Stomach (tissue), 8 donors: ENCODE measurements at regions not wholly inside any gene's neighbourhood (a gene's known extent, or its start where the extent isn't known, plus 50 kb on each side); places are given as distances from the start of the nearest gene placed in this dataset.

Experiments used
- DNase-seq, 2 donors: peaks; one replicate each; pipeline versions ENCODE4 v3.0.0 to v3.0.0-alpha.2; 2013 to 2019
- H3K27ac ChIP-seq, 5 donors: fragments of 200-600 bp in 4 of 5; sonication (generic) in 4 of 5; one replicate each; pipeline ENCODE4 v1.5.1; 2013 to 2019; ENCODE audit warnings: mild to moderate bottlenecking in 1 of 5, moderate library complexity in 1 of 5
- H3K27me3 ChIP-seq, 3 donors: fragments of 200-600 bp; sonication (generic); one replicate each; pipeline ENCODE4 v1.5.1; 2017 to 2019; ENCODE audit warnings: mixed run types in 1 of 3
- H3K36me3 ChIP-seq, 4 donors: fragments of 200-600 bp; sonication (generic); 1 replicate in 3 of 4; 2 replicates in 1 of 4; pipeline ENCODE4 v1.5.1; 2016 to 2019
- H3K4me1 ChIP-seq, 4 donors: fragments of 200-600 bp; sonication (generic); one replicate each; pipeline ENCODE4 v1.5.1; 2016 to 2019
- H3K4me3 ChIP-seq, 4 donors: fragments of 200-600 bp; sonication (generic) in 3 of 4; one replicate each; pipeline ENCODE4 v1.5.1; 2016 to 2019; ENCODE audit warnings: mild to moderate bottlenecking in 1 of 4
- H3K9me3 ChIP-seq, 4 donors: fragments of 200-600 bp; sonication (generic); one replicate each; pipeline ENCODE4 v1.5.1; 2016 to 2019
- CTCF ChIP-seq, 7 experiments: fragments of 450-650 bp in 4 of 7; fragments of 200-600 bp in 3 of 7; sonication (generic) in 3 of 7; IDR thresholded peaks; one replicate each; pipeline ENCODE4 v1.5.1; 2016 to 2019; ENCODE audit warnings: antibody characterized with exemption in 7 of 7, control low read depth in 2 of 7, mild to moderate bottlenecking in 1 of 7
- EP300 ChIP-seq: sonication (generic); formaldehyde crosslinking; IDR thresholded peaks from one replicate; pipeline ENCODE4 v1.6.1; 2017; ENCODE audit warnings: antibody characterized with exemption
- POLR2A ChIP-seq, 4 donors: fragments of 450-650 bp; IDR thresholded peaks; one replicate each; pipeline ENCODE4 v1.6.1; 2016; ENCODE audit warnings: antibody characterized with exemption in 4 of 4, control low read depth in 2 of 4, mild to moderate bottlenecking in 1 of 4, moderate library complexity in 1 of 4
- POLR2AphosphoS5 ChIP-seq, 3 donors: sonication (generic); formaldehyde crosslinking; IDR thresholded peaks; one replicate each; pipeline ENCODE4 v1.6.1; 2016; ENCODE audit warnings: antibody characterized with exemption in 3 of 3
- WGBS, 5 donors: extraction: QIAGEN DNeasy Blood & Tissue Kit in 3 of 5; methylation state at CpG; one replicate each; pipeline versions ENCODE4 v1.1.5 to v1.1.7; 2013 to 2018; 5-methylcytosine and 5-hydroxymethylcytosine counted together
- intact Hi-C: fragments of 100-400 bp; cut with DNase I; formaldehyde crosslinking; loops from one replicate; pipeline ENCODE4 v1.15.1; 2023; ENCODE audit warnings: low total_unique reads
- donor health status: healthy with polysubstance abuse.
- donor health status: Bipolar disorder and iron deficiency.
- donor health status: healthy.

DNA sequence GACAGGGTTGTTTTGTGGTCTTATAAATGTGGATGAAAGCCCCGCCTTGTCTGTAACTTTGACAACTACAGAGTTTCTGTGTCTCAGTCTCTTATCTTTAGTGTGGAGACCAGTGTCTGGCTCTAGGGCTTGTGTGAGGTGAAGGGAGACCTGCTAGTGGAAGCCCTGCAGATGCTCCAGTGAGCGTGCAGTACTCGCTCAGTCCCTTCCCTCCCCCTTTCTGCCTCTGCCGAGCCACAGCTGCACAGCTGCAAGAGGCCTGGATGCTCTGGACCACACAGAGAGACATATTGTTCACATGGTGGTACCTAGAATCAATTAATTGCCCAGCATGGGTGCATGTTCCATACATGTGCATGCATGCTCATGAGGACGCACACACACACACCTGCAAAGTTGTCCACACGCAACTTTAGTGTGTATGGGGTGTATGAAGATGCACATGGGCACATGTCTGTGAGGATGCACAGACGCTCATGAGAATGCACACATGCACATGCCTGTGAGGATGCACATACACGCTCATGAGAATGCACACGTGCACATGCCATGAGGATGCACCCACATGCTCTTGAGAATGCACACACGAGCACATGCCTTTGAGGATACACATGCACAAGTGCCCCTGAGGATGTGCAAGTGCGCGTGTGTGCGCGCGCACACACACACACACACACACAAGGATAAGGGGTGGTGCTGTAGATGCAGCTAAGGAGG is 282.1 kb upstream of the HS6ST1 start:
- no peak overlapping the region for H3K4me3 ChIP-seq
- 77 to 86% (median 78%) methylated on average over 10 to 15 of the region's 15 CpGs for whole genome bisulfite sequencing, 5 donors
- intact Hi-C loops = no loop called here
- no peak overlapping the region for H3K27ac ChIP-seq
- H3K9me3 ChIP-seq = no peaks in the 10 kb centered on the region
- DNase-seq = peak in 1 of 2 donors; percentile 2
- no peaks in the 10 kb centered on the region for H3K36me3 ChIP-seq
- H3K4me1 ChIP-seq = no peaks in the 10 kb centered on the region
- no peaks in the 10 kb centered on the region for H3K27me3 ChIP-seq
- TF ChIP-seq EP300 (no peak), CTCF (IDR thresholded peaks at IDR 0.05) (no peak), POLR2A (IDR thresholded peaks at IDR 0.05) (no peak), POLR2AphosphoS5 (IDR thresholded peaks at IDR 0.05) (no peak)

GRCh38 chr2:128601298-128602037 is 282.8 kb upstream of the HS6ST1 start:
- Histone ChIP-seq H3K9me3 (no peaks in the 10 kb centered on the region), H3K27ac (no peak overlapping the region), H3K4me3 (no peak overlapping the region), H3K36me3 (no peaks in the 10 kb centered on the region), H3K4me1 (no peaks in the 10 kb centered on the region), H3K27me3 (no peaks in the 10 kb centered on the region)
- intact Hi-C loops = no loop called here
- DNase-seq = peak in 1 of 2 donors; percentile 22
- no peak for TF ChIP-seq CTCF (IDR thresholded peaks at IDR 0.05)
- TF ChIP-seq EP300 = no peak
- WGBS, 5 donors = 83 to 90% (median 85%) methylated on average over 7 to 16 of the region's 16 CpGs

GRCh38 chr2:128602038-128602698 is 283.5 kb upstream of the HS6ST1 start:
- no peak overlapping the region for H3K4me3 ChIP-seq
- WGBS, 5 donors = 81 to 91% (median 83%) methylated on average over 10 to 11 of the region's 11 CpGs
- H3K4me1 ChIP-seq = no peaks in the 10 kb centered on the region
- H3K27me3 ChIP-seq = no peaks in the 10 kb centered on the region
- intact Hi-C loops = no loop called here
- H3K9me3 ChIP-seq = no peaks in the 10 kb centered on the region
- no peak for DNase-seq
- H3K27ac ChIP-seq = no peak overlapping the region
- TF ChIP-seq POLR2AphosphoS5 (IDR thresholded peaks at IDR 0.05) (no peak), POLR2A (IDR thresholded peaks at IDR 0.05) (no peak), EP300 (no peak), CTCF (IDR thresholded peaks at IDR 0.05) (no peak)
- H3K36me3 ChIP-seq = no peaks in the 10 kb centered on the region

- Histone ChIP-seq H3K9me3 (no peaks in the 10 kb centered on the region), H3K27me3 (no peaks in the 10 kb centered on the region), H3K4me1 (no peaks in the 10 kb centered on the region), H3K27ac (no peak overlapping the region), H3K36me3 (no peaks in the 10 kb centered on the region), H3K4me3 (no peak overlapping the region)
- 84 to 88% (median 88%) methylated on average over 10 to 14 of the region's 14 CpGs for WGBS, 5 donors
- TF ChIP-seq POLR2AphosphoS5 (IDR thresholded peaks at IDR 0.05) (no peak), POLR2A (IDR thresholded peaks at IDR 0.05) (no peak), CTCF (IDR thresholded peaks at IDR 0.05) (no peak), EP300 (no peak)
- no peak for DNase-seq
- intact Hi-C loops = no loop called here
Observed at GRCh38 chr2:128602699-128603101, 284.0 kb upstream of the HS6ST1 start.
